ENCODE measurements at regions not wholly inside any gene's neighbourhood (a gene's known extent, or its start where the extent isn't known, plus 50 kb on each side); places are given as distances from the start of the nearest gene placed in this dataset.
"Not testable (repeated sequence)": the region's sequence is repeated elsewhere in the genome, so short reads cannot be mapped to it uniquely, and the experiment has no call there.

DNA sequence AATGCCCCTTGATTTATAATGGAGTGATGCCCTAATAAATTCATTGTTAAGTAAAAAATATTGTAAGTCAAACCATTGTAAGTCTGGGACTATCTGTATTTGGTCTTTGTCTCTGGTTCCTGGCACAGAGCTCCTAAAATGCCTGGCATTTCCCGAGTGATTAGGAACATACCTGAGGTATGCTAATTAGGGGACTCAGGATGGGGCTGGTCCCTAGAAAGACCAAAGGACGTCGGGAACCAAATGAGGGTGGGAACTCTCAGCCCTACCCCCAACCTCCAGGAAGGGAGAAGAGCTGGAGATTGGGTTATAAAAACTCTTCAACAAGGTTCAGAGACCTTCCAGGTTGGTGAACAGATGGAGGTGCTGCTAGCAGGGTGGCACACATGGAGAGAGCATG, 82.6 kb upstream of the ARG1 start:
- DNase-seq (ENCODE audit: low read depth in 1 of 2, low spot score in 1 of 2) = no peak

DNA sequence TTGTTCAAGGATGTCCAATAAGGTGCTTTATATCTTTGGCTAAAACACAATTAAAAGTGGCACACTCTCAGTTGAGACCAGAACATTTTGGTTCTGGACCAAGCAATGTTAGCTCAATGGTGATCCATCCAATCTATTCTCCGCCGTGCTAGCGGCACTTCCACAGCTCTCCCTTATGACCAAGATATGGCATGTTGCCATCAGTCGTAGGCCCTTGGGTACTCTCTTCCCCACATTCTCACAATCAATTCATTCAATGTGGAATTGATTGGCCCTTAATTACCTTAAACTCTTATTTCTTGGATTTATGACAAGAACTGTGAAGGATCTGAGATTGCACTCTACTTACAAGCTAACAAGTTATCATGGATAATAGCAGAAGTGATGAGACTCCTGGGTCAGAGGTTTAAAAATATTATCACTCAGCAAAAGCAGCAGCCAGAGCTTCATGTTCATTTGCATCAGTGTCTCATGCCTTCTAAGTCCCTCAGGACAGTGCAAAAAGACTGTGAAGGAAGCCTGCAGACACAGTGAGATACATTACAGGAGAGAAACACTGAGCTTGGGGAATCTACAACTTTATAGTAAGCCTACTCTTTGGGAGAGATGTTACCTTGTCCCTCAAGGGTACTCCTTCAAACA, 80.0 kb upstream of the ARG1 start:
- DNase-seq (ENCODE audit: low read depth in 1 of 2, low spot score in 1 of 2) = no peak

DNA sequence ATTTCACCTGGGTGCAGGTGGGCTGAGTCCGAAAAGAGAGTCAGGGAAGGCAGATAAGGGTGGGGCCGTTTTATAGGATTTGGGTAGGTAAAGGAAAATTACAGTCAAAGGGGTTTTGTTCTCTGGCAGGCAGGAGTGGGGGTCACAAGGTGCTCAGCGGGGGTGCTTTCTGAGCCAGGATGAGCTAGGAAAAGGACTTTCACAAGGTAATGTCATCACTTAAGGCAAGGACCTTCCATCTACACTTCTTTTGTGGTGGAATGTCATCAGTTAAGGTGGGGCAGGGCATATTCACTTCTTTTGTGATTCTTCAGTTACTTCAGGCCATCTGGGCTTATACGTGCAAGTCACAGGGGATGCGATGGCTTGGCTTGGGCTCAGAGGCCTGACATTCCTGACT, 68.6 kb upstream of the ARG1 start:
- DNase-seq (ENCODE audit: low read depth in 1 of 2, low spot score in 1 of 2) = not testable (repeated sequence)

DNA sequence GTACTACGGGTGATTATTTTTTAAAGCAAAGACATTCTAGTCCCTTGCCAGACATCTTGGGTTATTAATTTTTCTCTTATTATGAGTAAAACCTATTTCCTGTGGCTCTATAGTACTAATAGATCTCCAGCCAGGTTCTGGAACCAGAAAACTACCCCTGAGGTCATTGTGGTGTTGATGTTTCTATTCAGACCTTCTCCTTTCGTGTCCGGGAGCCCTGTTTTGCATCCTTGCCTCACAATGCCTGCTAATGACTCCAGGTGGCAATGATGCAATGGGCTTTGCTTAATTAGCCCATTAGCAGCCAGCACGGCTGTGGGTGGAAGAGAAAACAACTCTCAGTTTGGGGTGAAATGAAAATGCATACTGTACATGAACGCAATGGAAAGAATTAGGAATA, 62.9 kb upstream of the ARG1 start:
- DNase-seq (ENCODE audit: low read depth in 1 of 2, low spot score in 1 of 2) = no peak

DNA sequence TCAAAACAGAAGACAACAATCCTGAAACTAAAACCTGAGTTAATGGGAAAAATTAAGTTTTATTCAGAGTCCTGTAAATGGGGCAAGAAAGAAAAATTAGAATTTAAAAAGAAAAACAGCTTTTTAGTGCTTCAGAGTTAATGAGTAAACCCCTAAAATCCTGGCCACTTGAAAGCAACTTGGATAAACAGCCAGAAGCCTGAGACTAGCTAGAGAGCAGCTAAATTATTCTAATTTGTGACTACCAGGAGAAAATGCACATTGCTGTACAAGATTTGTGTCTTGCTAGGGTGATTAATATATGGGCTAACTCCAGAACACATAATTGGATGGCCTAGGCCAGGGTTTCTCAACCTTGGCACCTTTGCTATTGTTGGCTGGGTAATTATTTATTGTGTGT, 62.4 kb upstream of the ARG1 start:
- DNase-seq (ENCODE audit: low read depth in 1 of 2, low spot score in 1 of 2) = no peak

DNA sequence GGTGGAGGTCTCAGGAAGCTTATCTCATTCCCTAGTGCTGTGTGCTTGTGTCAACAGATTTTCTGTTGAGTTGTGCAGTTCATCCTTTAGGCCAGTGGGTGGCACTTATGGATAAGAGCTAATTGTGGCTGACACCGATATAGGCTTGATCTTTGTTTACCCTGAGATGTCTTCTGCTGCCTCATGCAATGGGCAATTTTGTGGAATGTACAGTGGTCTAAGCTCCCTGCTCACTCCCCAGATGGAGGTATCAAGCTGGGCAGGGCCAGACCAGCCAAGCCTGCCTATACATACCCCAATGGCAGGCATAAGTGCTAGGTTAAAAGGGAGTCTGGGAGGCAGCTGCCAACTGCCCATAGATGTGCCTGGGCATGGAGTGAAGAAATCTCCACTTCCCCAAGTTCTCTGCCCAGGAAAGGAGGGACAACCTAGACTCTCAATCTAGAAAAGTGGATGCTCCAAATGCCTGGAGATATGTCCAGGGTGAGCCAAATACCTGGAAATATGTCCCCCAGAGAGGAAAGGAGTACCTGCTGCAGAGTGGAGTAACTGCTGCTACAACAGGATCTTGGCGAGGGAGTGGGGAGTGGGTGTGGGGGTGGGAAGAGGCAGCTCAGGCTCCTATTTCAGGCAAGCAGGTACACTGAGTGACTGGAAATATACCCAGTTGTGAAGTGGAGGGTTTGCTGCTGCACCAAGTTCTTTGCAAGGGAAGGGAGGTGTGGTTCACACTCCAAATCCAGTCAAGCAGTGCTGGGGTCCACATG, 53.2 kb upstream of the ARG1 start:
- peak in 1 of 2 donors; percentile 39 for DNase-seq (ENCODE audit: low read depth in 1 of 2, low spot score in 1 of 2)

Measured in activated CD4-positive, alpha-beta T cell treated with anti-CD3 and anti-CD28 coated beads, Interleukin-2, amount 50 U/mL, for 24 hours (primary cell).